CD1c-positive myeloid dendritic cell (primary cell): ENCODE measurements at regions not wholly inside any gene's neighbourhood (a gene's known extent, or its start where the extent isn't known, plus 50 kb on each side); places are given as distances from the start of the nearest gene placed in this dataset.
"Not testable (repeated sequence)": the region's sequence is repeated elsewhere in the genome, so short reads cannot be mapped to it uniquely, and the experiment has no call there.

ENCODE experiments used
- DNase-seq: peaks from one replicate; pipeline ENCODE4 v3.0.0-alpha.2; 2016; ENCODE audit errors: extremely low spot score

GRCh38 chr14:87815121-87815520 lies 177.9 kb downstream of the GALC start:
- DNase-seq = no peak

- DNase-seq = no peak
Observed at GRCh38 chr14:87813686-87814085, 179.3 kb downstream of the GALC start.

- DNase-seq = no peak
Observed at GRCh38 chr14:87813211-87813610, 179.8 kb downstream of the GALC start.

- DNase-seq = no peak
Observed at GRCh38 chr14:87811246-87811645, 181.7 kb downstream of the GALC start.

GRCh38 chr14:87810711-87811110 lies 182.3 kb downstream of the GALC start:
- no peak for DNase-seq

- DNase-seq = no peak
Observed at GRCh38 chr14:87809261-87809660, 183.7 kb downstream of the GALC start.

- DNase-seq = peak; percentile 28
Observed at GRCh38 chr14:87805315-87805723, 187.7 kb downstream of the GALC start.

GRCh38 chr14:87800216-87800615 lies 192.8 kb downstream of the GALC start:
- no peak for DNase-seq

- no peak for DNase-seq
Observed at GRCh38 chr14:87799400-87799799, 193.6 kb downstream of the GALC start.

- no peak for DNase-seq
Observed at GRCh38 chr14:87797001-87797400, 196.0 kb downstream of the GALC start.

- DNase-seq = no peak
Observed at GRCh38 chr14:87794561-87794960, 198.4 kb downstream of the GALC start.

- no peak for DNase-seq
Observed at GRCh38 chr14:87785897-87786296, 207.1 kb downstream of the GALC start.

- no peak for DNase-seq
Observed at GRCh38 chr14:87784386-87784785, 208.6 kb downstream of the GALC start.

GRCh38 chr14:87783071-87783470 lies 209.9 kb downstream of the GALC start:
- no peak for DNase-seq

- DNase-seq = no peak
Observed at GRCh38 chr14:87772854-87773253, 220.1 kb downstream of the GALC start.

- no peak for DNase-seq
Observed at GRCh38 chr14:87767567-87767901, 225.4 kb downstream of the GALC start.

- no peak for DNase-seq
Observed at GRCh38 chr14:87758876-87759275, 234.1 kb downstream of the GALC start.

GRCh38 chr14:87756661-87757060 lies 236.3 kb downstream of the GALC start:
- DNase-seq = no peak

GRCh38 chr14:87754520-87755223 lies 238.3 kb downstream of the GALC start:
- DNase-seq = no peak

- no peak for DNase-seq
Observed at GRCh38 chr14:87748558-87748957, 244.4 kb downstream of the GALC start.

- DNase-seq = peak; percentile 9
Observed at GRCh38 chr14:87745507-87746118, 247.4 kb downstream of the GALC start.

GRCh38 chr14:87734577-87735360 lies 258.2 kb downstream of the GALC start:
- not testable (repeated sequence) for DNase-seq

- DNase-seq = not testable (repeated sequence)
Observed at GRCh38 chr14:87733115-87733514, 259.9 kb downstream of the GALC start.
